ENCODE measurements at regions not wholly inside any gene's neighbourhood (a gene's known extent, or its start where the extent isn't known, plus 50 kb on each side); places are given as distances from the start of the nearest gene placed in this dataset.

GRCh38 chr5:51657340-51658240 lies 274.3 kb downstream of the ISL1 start:
- no peak for TF ChIP-seq CTCF (IDR thresholded peaks at IDR 0.05; ENCODE audit: low read length)
- TF ChIP-seq EZH2phosphoT487 (IDR thresholded peaks at IDR 0.05; ENCODE audit: low read length), result no peak
- no peak for TF ChIP-seq EZH2 (optimal IDR thresholded peaks at IDR 0.05; ENCODE audit: low read depth, low read length)
